ENCODE measurements at regions not wholly inside any gene's neighbourhood (a gene's known extent, or its start where the extent isn't known, plus 50 kb on each side); places are given as distances from the start of the nearest gene placed in this dataset.

GRCh38 chr2:176967911-176968450 is 244.6 kb upstream of the HNRNPA3 start:
- Histone ChIP-seq H3K4me2 (no peak overlapping the region), H2AFZ (no peak overlapping the region), H3K27ac (no peak overlapping the region), H3K27me3 (peaks cover 30% of the 10 kb centered on the region), H3K79me2 (no peaks in the 10 kb centered on the region), H3K9me2 (replicated peaks; ENCODE audit: insufficient read depth) (no peaks in the 10 kb centered on the region), H3K36me3 (replicated peaks; ENCODE audit: insufficient read depth, low read depth) (no peaks in the 10 kb centered on the region), H3K4me3 (no peak overlapping the region), H4K20me1 (ENCODE audit: insufficient read depth, poor library complexity, severe bottlenecking) (no peaks in the 10 kb centered on the region), H3K9me3 (ENCODE audit: low read depth) (no peaks in the 10 kb centered on the region), H3K4me1 (ENCODE audit: insufficient read depth) (no peaks in the 10 kb centered on the region)
- no peak for DNase-seq (ENCODE audit: low spot score)
- no peak for TF ChIP-seq CTCF (IDR thresholded peaks at IDR 0.05; ENCODE audit: poor library complexity)
- no peak for TF ChIP-seq EZH2 (IDR thresholded peaks at IDR 0.05; ENCODE audit: borderline replicate concordance)
- TF ChIP-seq EZH2phosphoT487 (IDR thresholded peaks at IDR 0.05; ENCODE audit: low read depth, severe bottlenecking, unreplicated experiment) = no peak

- H3K4me2 ChIP-seq = no peak overlapping the region
- no peak for DNase-seq (ENCODE audit: low spot score)
- no peak for TF ChIP-seq EZH2 (IDR thresholded peaks at IDR 0.05; ENCODE audit: borderline replicate concordance)
- no peak for TF ChIP-seq EZH2phosphoT487 (IDR thresholded peaks at IDR 0.05; ENCODE audit: low read depth, severe bottlenecking, unreplicated experiment)
- TF ChIP-seq CTCF (IDR thresholded peaks at IDR 0.05; ENCODE audit: poor library complexity) = no peak
- H2AFZ ChIP-seq = no peak overlapping the region
- H3K4me1 ChIP-seq (ENCODE audit: insufficient read depth) = no peaks in the 10 kb centered on the region
- H3K27me3 ChIP-seq = peaks cover 30% of the 10 kb centered on the region
- no peaks in the 10 kb centered on the region for H3K36me3 ChIP-seq (replicated peaks; ENCODE audit: insufficient read depth, low read depth)
- H3K9me3 ChIP-seq (ENCODE audit: low read depth) = no peaks in the 10 kb centered on the region
- no peaks in the 10 kb centered on the region for H4K20me1 ChIP-seq (ENCODE audit: insufficient read depth, poor library complexity, severe bottlenecking)
- no peak overlapping the region for H3K27ac ChIP-seq
- H3K9me2 ChIP-seq (replicated peaks; ENCODE audit: insufficient read depth) = no peaks in the 10 kb centered on the region
- 84% methylated on average over 2 of the region's 2 CpGs for WGBS (ENCODE audit: low lambda C conversion rate, missing lambda C conversion rate)
- no peaks in the 10 kb centered on the region for H3K79me2 ChIP-seq
- H3K4me3 ChIP-seq = no peak overlapping the region
These were observed 242.8 kb upstream of the HNRNPA3 start for GRCh38 chr2:176969642-176970359.

- Histone ChIP-seq H3K79me2 (no peaks in the 10 kb centered on the region), H3K27me3 (peaks cover 28% of the 10 kb centered on the region), H2AFZ (no peak overlapping the region), H3K27ac (peak overlapping the region; percentile 25), H3K4me3 (no peak overlapping the region), H3K4me2 (peak overlapping the region; percentile 32), H4K20me1 (ENCODE audit: insufficient read depth, poor library complexity, severe bottlenecking) (no peaks in the 10 kb centered on the region), H3K36me3 (replicated peaks; ENCODE audit: insufficient read depth, low read depth) (no peaks in the 10 kb centered on the region), H3K9me2 (replicated peaks; ENCODE audit: insufficient read depth) (no peaks in the 10 kb centered on the region), H3K9me3 (ENCODE audit: low read depth) (no peaks in the 10 kb centered on the region), H3K4me1 (ENCODE audit: insufficient read depth) (no peaks in the 10 kb centered on the region)
- TF ChIP-seq EZH2phosphoT487 (IDR thresholded peaks at IDR 0.05; ENCODE audit: low read depth, severe bottlenecking, unreplicated experiment) (peak; percentile 59), CTCF (IDR thresholded peaks at IDR 0.05; ENCODE audit: poor library complexity) (no peak)
- 50% methylated on average over 9 of the region's 9 CpGs for WGBS (ENCODE audit: low lambda C conversion rate, missing lambda C conversion rate)
- peak; percentile 18 for DNase-seq (ENCODE audit: low spot score)
These were observed 235.6 kb upstream of the HNRNPA3 start for GRCh38 chr2:176976736-176977685.
